ENCODE measurements at regions not wholly inside any gene's neighbourhood (a gene's known extent, or its start where the extent isn't known, plus 50 kb on each side); places are given as distances from the start of the nearest gene placed in this dataset.
A peak's percentile ranks its signal among the peaks of the same experiment; 100 is the strongest.
"Not testable (repeated sequence)": the region's sequence is repeated elsewhere in the genome, so short reads cannot be mapped to it uniquely, and the experiment has no call there.

GRCh38 chr6:137975188-137975940, 108.3 kb downstream of the TNFAIP3 start:
- DNase-seq (ENCODE audit: low read depth): no peak
- H3K4me3 ChIP-seq (ENCODE audit: low read depth, low read length): no peak overlapping the region
- peak; percentile 49 for TF ChIP-seq CTCF (IDR thresholded peaks at IDR 0.05; ENCODE audit: control insufficient read depth, extremely low read depth, insufficient read depth)

- TF ChIP-seq CTCF (IDR thresholded peaks at IDR 0.05; ENCODE audit: control insufficient read depth, extremely low read depth, insufficient read depth): no peak
- DNase-seq (ENCODE audit: low read depth): no peak
- no peak overlapping the region for H3K4me3 ChIP-seq (ENCODE audit: low read depth, low read length)
Observed at GRCh38 chr6:137976430-137976829, 109.4 kb downstream of the TNFAIP3 start.

- no peak overlapping the region for H3K4me3 ChIP-seq (ENCODE audit: low read depth, low read length)
- DNase-seq (ENCODE audit: low read depth): no peak
- no peak for TF ChIP-seq CTCF (IDR thresholded peaks at IDR 0.05; ENCODE audit: control insufficient read depth, extremely low read depth, insufficient read depth)
Observed at GRCh38 chr6:137977206-137977605, 110.1 kb downstream of the TNFAIP3 start.

GRCh38 chr6:137977814-137978213, 110.8 kb downstream of the TNFAIP3 start:
- TF ChIP-seq CTCF (IDR thresholded peaks at IDR 0.05; ENCODE audit: control insufficient read depth, extremely low read depth, insufficient read depth): no peak
- no peak for DNase-seq (ENCODE audit: low read depth)
- no peak overlapping the region for H3K4me3 ChIP-seq (ENCODE audit: low read depth, low read length)

GRCh38 chr6:137978252-137978896, 111.3 kb downstream of the TNFAIP3 start:
- no peak for TF ChIP-seq CTCF (IDR thresholded peaks at IDR 0.05; ENCODE audit: control insufficient read depth, extremely low read depth, insufficient read depth)
- no peak for DNase-seq (ENCODE audit: low read depth)
- H3K4me3 ChIP-seq (ENCODE audit: low read depth, low read length): no peak overlapping the region

GRCh38 chr6:137979263-137979662, 112.2 kb downstream of the TNFAIP3 start:
- DNase-seq (ENCODE audit: low read depth): not testable (repeated sequence)

GRCh38 chr6:137980777-137981176, 113.7 kb downstream of the TNFAIP3 start:
- no peak for DNase-seq (ENCODE audit: low read depth)
- no peak overlapping the region for H3K4me3 ChIP-seq (ENCODE audit: low read depth, low read length)
- TF ChIP-seq CTCF (IDR thresholded peaks at IDR 0.05; ENCODE audit: control insufficient read depth, extremely low read depth, insufficient read depth): no peak

More at GRCh38 chr6:137979263-137979662, 112.2 kb downstream of the TNFAIP3 start:
- H3K4me3 ChIP-seq (ENCODE audit: low read depth, low read length): not testable (repeated sequence)

All from LNCaP clone FGC (cell line).